K562 (cell line): ENCODE measurements at regions not wholly inside any gene's neighbourhood (a gene's known extent, or its start where the extent isn't known, plus 50 kb on each side); places are given as distances from the start of the nearest gene placed in this dataset.

Experiments
- EP300 ChIP-seq: IDR thresholded peaks from 2 replicates; pipeline ENCODE4 v1.6.1; 2012; ENCODE audit warnings: low read length, improper control_type of control experiment
- ZKSCAN3 ChIP-seq: fragments of 250-450 bp; sonication (Bioruptor Pico); IDR thresholded peaks from 2 replicates; pipeline ENCODE4 v1.4.0; 2020

- TF ChIP-seq EP300 (no peak), ZKSCAN3 (CRISPR knock-in tag) (no peak)
These were observed 392.9 kb upstream of the IMPG1 start for GRCh38 chr6:76465410-76465809.
